GM19193 (cell line): ENCODE measurements at regions not wholly inside any gene's neighbourhood (a gene's known extent, or its start where the extent isn't known, plus 50 kb on each side); places are given as distances from the start of the nearest gene placed in this dataset.

Source experiments
- POLR2A ChIP-seq: IDR thresholded peaks from 4 replicates; pipeline ENCODE4 v1.6.1; 2011; ENCODE audit not compliant: insufficient read depth, insufficient read length; ENCODE audit errors: extremely low read depth

GRCh38 chr10:44043646-44044375, 341.1 kb downstream of the CXCL12 start:
- TF ChIP-seq POLR2A = no peak

GRCh38 chr10:44042926-44043602, 341.8 kb downstream of the CXCL12 start:
- TF ChIP-seq POLR2A = no peak

- no peak for TF ChIP-seq POLR2A
Measured at GRCh38 chr10:44042075-44042770, 342.7 kb downstream of the CXCL12 start.

- TF ChIP-seq POLR2A = no peak
Measured at GRCh38 chr10:44039599-44039998, 345.3 kb downstream of the CXCL12 start.

GRCh38 chr10:44036425-44036824, 348.5 kb downstream of the CXCL12 start:
- TF ChIP-seq POLR2A = no peak

GRCh38 chr10:44035474-44036197, 349.3 kb downstream of the CXCL12 start:
- TF ChIP-seq POLR2A = no peak

GRCh38 chr10:44034946-44035345, 350.0 kb downstream of the CXCL12 start:
- no peak for TF ChIP-seq POLR2A

- no peak for TF ChIP-seq POLR2A
Measured at GRCh38 chr10:44033008-44033407, 351.9 kb downstream of the CXCL12 start.

GRCh38 chr10:44032216-44032615, 352.7 kb downstream of the CXCL12 start:
- TF ChIP-seq POLR2A = no peak

GRCh38 chr10:44030738-44031137, 354.2 kb downstream of the CXCL12 start:
- TF ChIP-seq POLR2A = no peak

- TF ChIP-seq POLR2A = no peak
Measured at GRCh38 chr10:44030132-44030531, 354.8 kb downstream of the CXCL12 start.

- no peak for TF ChIP-seq POLR2A
Measured at GRCh38 chr10:44028384-44029137, 356.3 kb downstream of the CXCL12 start.

- no peak for TF ChIP-seq POLR2A
Measured at GRCh38 chr10:44024356-44025116, 360.4 kb downstream of the CXCL12 start.

- TF ChIP-seq POLR2A = no peak
Measured at GRCh38 chr10:44023517-44023916, 361.4 kb downstream of the CXCL12 start.
